H1 (cell line): ENCODE measurements at regions not wholly inside any gene's neighbourhood (a gene's known extent, or its start where the extent isn't known, plus 50 kb on each side); places are given as distances from the start of the nearest gene placed in this dataset.

Experiments
- CTCF ChIA-PET: fragments of 300-600 bp; sonication (Branson Sonifier 250); formaldehyde crosslinking; loops from one replicate; lab custom pipeline; 2021; ENCODE audit not compliant: partially characterized antibody; lab: Charles Lee
- POLR2A ChIA-PET: fragments of 300-600 bp; sonication (Branson Sonifier 250); formaldehyde crosslinking; loops from one replicate; lab custom pipeline; 2021; ENCODE audit warnings: inconsistent platforms; ENCODE audit not compliant: partially characterized antibody; lab: Charles Lee
- DNase-seq, 2 experiments: peaks; one replicate each; pipeline versions ENCODE4 v3.0.0 to v3.0.0-alpha.2; 2010 to 2022; ENCODE audit warnings: low spot score in 2 of 2, low read depth in 1 of 2, mixed read lengths in 1 of 2
- FAIRE-seq: peaks from 2 replicates; lab custom pipeline; 2011; peaks lifted over from hg19 to GRCh38; lab: Jason Lieb, UNC
- H2AFZ ChIP-seq: 2 replicates; pipeline ENCODE4 v1.8.1; 2012; ENCODE audit warnings: low read length, inconsistent platforms
- H2AK5ac ChIP-seq: 2 replicates; pipeline ENCODE4 v1.6.1; 2013; ENCODE audit warnings: low read depth, low read length
- H2BK120ac ChIP-seq: replicated peaks from 2 replicates; pipeline ENCODE3; 2013; ENCODE audit warnings: low read depth, low read length, inconsistent platforms
- H2BK12ac ChIP-seq: 2 replicates; pipeline ENCODE4 v1.6.1; 2013; ENCODE audit warnings: low read depth, low read length
- H2BK15ac ChIP-seq: 2 replicates; pipeline ENCODE4 v1.6.1; 2013; ENCODE audit warnings: low read length
- H2BK20ac ChIP-seq: 2 replicates; pipeline ENCODE4 v1.6.1; 2013; ENCODE audit warnings: low read length
- H2BK5ac ChIP-seq: 2 replicates; pipeline ENCODE4 v1.6.1; 2013; ENCODE audit warnings: low read depth, low read length
- H3K14ac ChIP-seq: 2 replicates; pipeline ENCODE4 v1.6.1; 2013; ENCODE audit warnings: inconsistent platforms; ENCODE audit not compliant: insufficient read length
- H3K18ac ChIP-seq: 2 replicates; pipeline ENCODE4 v1.6.1; 2013; ENCODE audit warnings: low read length; ENCODE audit errors: extremely low read depth
- H3K23ac ChIP-seq: 2 replicates; pipeline ENCODE4 v1.6.1; 2013; ENCODE audit warnings: inconsistent platforms; ENCODE audit not compliant: insufficient read length
- H3K23me2 ChIP-seq: 2 replicates; pipeline ENCODE4 v1.6.1; 2013; ENCODE audit warnings: low read depth, low read length
- H3K27ac ChIP-seq: 2 replicates; pipeline ENCODE4 v1.6.1; 2011; ENCODE audit warnings: low read depth, low read length, inconsistent platforms
- H3K27me3 ChIP-seq, 4 experiments: replicated peaks in 1 of 4; 1 replicate in 1 of 4; 2 replicates in 3 of 4; pipeline versions ENCODE4 v1.6.1 to v1.8.1; 2011 to 2013; ENCODE audit warnings: low read length in 3 of 4, mild to moderate bottlenecking in 3 of 4, inconsistent platforms in 2 of 4, mixed read lengths in 2 of 4, moderate library complexity in 1 of 4; ENCODE audit not compliant: control insufficient read depth in 3 of 4, insufficient read depth in 3 of 4; ENCODE audit errors: extremely low read depth in 1 of 4
- H3K36me3 ChIP-seq, 4 experiments: 2 replicates each; pipeline versions ENCODE4 v1.6.1 to v1.8.1; 2011 to 2013; ENCODE audit warnings: mild to moderate bottlenecking in 4 of 4, low read length in 3 of 4, moderate library complexity in 2 of 4, control low read depth in 1 of 4, inconsistent platforms in 1 of 4; ENCODE audit not compliant: insufficient read depth in 4 of 4, control insufficient read depth in 2 of 4
- H3K4ac ChIP-seq: replicated peaks from 2 replicates; pipeline ENCODE3; 2013; ENCODE audit warnings: low read length, low read depth, mixed read lengths, inconsistent platforms; ENCODE audit not compliant: insufficient read length
- H3K4me1 ChIP-seq, 4 experiments: replicated peaks in 1 of 4; 1 replicate in 1 of 4; 2 replicates in 3 of 4; pipeline versions ENCODE4 v1.6.1 to v1.8.1; 2011 to 2013; ENCODE audit warnings: low read length in 3 of 4, inconsistent platforms in 2 of 4, mixed read lengths in 1 of 4; ENCODE audit not compliant: insufficient read depth in 4 of 4, control insufficient read depth in 3 of 4
- H3K4me2 ChIP-seq, 2 experiments: 2 replicates each; pipeline versions ENCODE4 v1.6.1 to v1.8.1; 2011 to 2013; ENCODE audit warnings: low read depth in 2 of 2, low read length in 2 of 2, control low read depth in 1 of 2, inconsistent platforms in 1 of 2, mild to moderate bottlenecking in 1 of 2; ENCODE audit not compliant: insufficient read depth in 1 of 2
- H3K4me3 ChIP-seq, 4 experiments: fragments of 200-600, 300-600 bp in 1 of 4; sonication (generic), shearing (Covaris generic), sonication (Bioruptor Twin) in 1 of 4; 2 replicates each; pipeline versions ENCODE4 v1.5.1 to v1.8.1; 2011 to 2016; ENCODE audit warnings: low read length in 4 of 4, low read depth in 3 of 4, control low read depth in 2 of 4, inconsistent platforms in 2 of 4, mild to moderate bottlenecking in 2 of 4, mixed read lengths in 1 of 4, moderate library complexity in 1 of 4; ENCODE audit not compliant: insufficient read depth in 2 of 4; ENCODE audit errors: extremely low read depth in 1 of 4
- H3K56ac ChIP-seq: replicated peaks from 2 replicates; pipeline ENCODE3; 2013; ENCODE audit warnings: low read depth, mild to moderate bottlenecking, mixed read lengths, low read length, inconsistent platforms; ENCODE audit not compliant: insufficient read length
- H3K79me1 ChIP-seq: 2 replicates; pipeline ENCODE4 v1.6.1; 2013; ENCODE audit warnings: low read depth, low read length, control low read depth
- H3K79me2 ChIP-seq, 2 experiments: 2 replicates each; pipeline versions ENCODE4 v1.6.1 to v1.8.1; 2012 to 2013; ENCODE audit warnings: low read length in 2 of 2, mild to moderate bottlenecking in 2 of 2, inconsistent platforms in 1 of 2; ENCODE audit not compliant: insufficient read depth in 2 of 2, control insufficient read depth in 1 of 2
- H3K9ac ChIP-seq, 4 experiments: replicated peaks in 1 of 4; 1 replicate in 1 of 4; 2 replicates in 3 of 4; pipeline versions ENCODE4 v1.6.1 to v1.8.1; 2011 to 2013; ENCODE audit warnings: low read depth in 3 of 4, low read length in 3 of 4, control low read depth in 2 of 4, mild to moderate bottlenecking in 2 of 4, moderate library complexity in 2 of 4, inconsistent platforms in 1 of 4; ENCODE audit errors: extremely low read depth in 1 of 4
- H3K9me3 ChIP-seq, 2 experiments: 2 replicates each; pipeline versions ENCODE4 v1.6.1 to v1.8.1; 2012 to 2013; ENCODE audit warnings: mild to moderate bottlenecking in 2 of 2, moderate library complexity in 2 of 2, control low read depth in 1 of 2, inconsistent platforms in 1 of 2, low read depth in 1 of 2, low read length in 1 of 2, mixed read lengths in 1 of 2; ENCODE audit not compliant: insufficient read depth in 2 of 2
- H4K20me1 ChIP-seq, 2 experiments: replicated peaks in 1 of 2; 2 replicates each; pipeline versions ENCODE3 to v1.8.1; 2011 to 2013; ENCODE audit warnings: inconsistent platforms in 2 of 2, low read length in 2 of 2, mild to moderate bottlenecking in 1 of 2; ENCODE audit not compliant: insufficient read depth in 2 of 2, control insufficient read depth in 1 of 2
- H4K5ac ChIP-seq: 2 replicates; pipeline ENCODE4 v1.6.1; 2013; ENCODE audit warnings: low read length, low read depth, mixed read lengths, inconsistent platforms; ENCODE audit not compliant: insufficient read length
- H4K8ac ChIP-seq: 2 replicates; pipeline ENCODE4 v1.8.0; 2013; ENCODE audit warnings: mild to moderate bottlenecking, moderate library complexity, low read length, inconsistent platforms; ENCODE audit not compliant: insufficient read depth; ENCODE audit errors: extremely low read depth
- H4K91ac ChIP-seq: replicated peaks from 2 replicates; pipeline ENCODE3; 2013; ENCODE audit warnings: low read length, mixed read lengths, inconsistent platforms; ENCODE audit not compliant: insufficient read length
- BCL11A ChIP-seq, 2 experiments: IDR thresholded peaks; one replicate each; pipeline ENCODE4 v1.6.1; 2011; ENCODE audit warnings: low read depth in 2 of 2, low read length in 2 of 2, mild to moderate bottlenecking in 2 of 2
- BRCA1 ChIP-seq: IDR thresholded peaks from 2 replicates; pipeline ENCODE4 v1.6.1; 2012; ENCODE audit warnings: low read depth, low read length, improper control_type of control experiment
- CTBP2 ChIP-seq: IDR thresholded peaks from 2 replicates; pipeline ENCODE4 v1.7.0; 2011; ENCODE audit warnings: borderline replicate concordance, mild to moderate bottlenecking, moderate library complexity, mixed read lengths, low read length; ENCODE audit not compliant: insufficient read depth, insufficient read length
- EGR1 ChIP-seq: IDR thresholded peaks from 2 replicates; pipeline ENCODE4 v1.6.1; 2011; ENCODE audit warnings: low read depth, low read length, borderline replicate concordance
- MAFK ChIP-seq: IDR thresholded peaks from 2 replicates; pipeline ENCODE4 v1.6.1; 2012; ENCODE audit warnings: low read depth, mild to moderate bottlenecking, improper control_type of control experiment, low read length
- SIN3A ChIP-seq, 2 experiments: IDR thresholded peaks in 1 of 2; conservative IDR thresholded peaks in 1 of 2; 2 replicates each; pipeline ENCODE4 v1.6.1; 2011 to 2012; ENCODE audit warnings: low read length in 2 of 2, improper control_type of control experiment in 1 of 2, low read depth in 1 of 2, mild to moderate bottlenecking in 1 of 2
- SRF ChIP-seq: IDR thresholded peaks from 2 replicates; pipeline ENCODE4 v1.6.1; 2011; ENCODE audit warnings: mild to moderate bottlenecking, low read depth, low read length, moderate library complexity
- SUZ12 ChIP-seq: fragments of 200-600 bp; sonication (generic); IDR thresholded peaks from 2 replicates; pipeline ENCODE4 v1.6.1; 2012; ENCODE audit warnings: mild to moderate bottlenecking, inconsistent platforms, low read length, moderate library complexity, mixed read lengths
- TBP ChIP-seq: IDR thresholded peaks from 2 replicates; pipeline ENCODE4 v1.6.1; 2011; ENCODE audit warnings: low read depth, low read length, improper control_type of control experiment
- WGBS, 2 experiments: shearing (Covaris generic) in 1 of 2; methylation state at CpG; one replicate each; pipeline versions ENCODE4 v1.1.6 to v1.1.7; 2013 to 2015; ENCODE audit warnings: low lambda C conversion rate in 2 of 2, mixed read lengths in 2 of 2, inconsistent platforms in 1 of 2, low coverage in 1 of 2, missing lambda C conversion rate in 1 of 2; ENCODE audit not compliant: insufficient replicate concordance in 2 of 2, insufficient coverage in 1 of 2, insufficient read length in 1 of 2; ENCODE audit errors: extremely low coverage in 1 of 2, missing lambda C conversion rate in 1 of 2; 5-methylcytosine and 5-hydroxymethylcytosine counted together

- Histone ChIP-seq H3K9me3 (peaks cover 20 to 24% of the 10 kb centered on the region in 2 experiments), H3K23ac (no peak overlapping the region), H2BK120ac (no peak overlapping the region), H3K23me2 (no peaks in the 10 kb centered on the region), H3K18ac (no peak overlapping the region), H2BK20ac (no peak overlapping the region), H3K27me3 (no peaks in the 10 kb centered on the region), H4K8ac (no peak overlapping the region), H3K56ac (no peak overlapping the region), H2BK12ac (no peak overlapping the region), H3K9ac (no peak overlapping the region), H3K79me2 (no peaks in the 10 kb centered on the region), H4K5ac (no peak overlapping the region), H2AK5ac (no peak overlapping the region), H3K4ac (no peak overlapping the region), H2AFZ (no peak overlapping the region), H2BK15ac (no peak overlapping the region), H2BK5ac (no peak overlapping the region), H3K4me2 (no peak overlapping the region), H4K91ac (no peak overlapping the region), H3K36me3 (0 out of 8 replicates have a peak, but pooled peaks cover 0 to 2% (median 0%) of the 10 kb centered on the region in 4 experiments)
- WGBS, 2 experiments, result 91% methylated on average over 1 of the region's 1 CpG; no CpG with 5 or more reads in 1 of the 2 experiments
- POLR2A ChIA-PET, result no interaction called here
- CTCF ChIA-PET, result interaction anchor here (0.7 to 2.8 kb wide), 5 partner anchors 76 to 497 kb away, joined by 3 to 9 read pairs (median 3); no protein-coding TSS in a partner anchor
- no peak for DNase-seq
- TF ChIP-seq BCL11A (IDR thresholded peaks at IDR 0.05; ENCODE audit: low read depth in 2 of 2, low read length in 2 of 2) (no peak), MAFK (no peak), EGR1 (no peak), TBP (no peak), SIN3A (conservative IDR thresholded peaks at IDR 0.05 in 1 of 2, IDR thresholded peaks at IDR 0.05 in 1 of 2; ENCODE audit: low read depth in 1 of 2, low read length in 2 of 2) (no peak), SUZ12 (no peak), SRF (no peak), CTBP2 (no peak), BRCA1 (no peak)
- TF ChIP-seq, all 59 proteins: peak for 0
- no peaks in the 10 kb centered on the region for H3K79me1 ChIP-seq
- no peak overlapping the region for H3K14ac ChIP-seq
- H4K20me1 ChIP-seq, result no peaks in the 10 kb centered on the region
- H3K27ac ChIP-seq, result no peak overlapping the region
- no peaks in the 10 kb centered on the region for H3K4me1 ChIP-seq
- H3K4me3 ChIP-seq, result no peak overlapping the region
- no peak for FAIRE-seq
These were observed 56.3 kb upstream of the CYP2C8 start for GRCh38 chr10:95125582-95125981.
